GM19043 (cell line): ENCODE measurements at regions not wholly inside any gene's neighbourhood (a gene's known extent, or its start where the extent isn't known, plus 50 kb on each side); places are given as distances from the start of the nearest gene placed in this dataset.

Experiments used
- ATAC-seq: cut with Tn5 transposase; IDR thresholded peaks from one replicate; pipeline ENCODE4 v1.9.1; 2021; ENCODE audit warnings: low read depth; ENCODE audit not compliant: unreplicated experiment

DNA sequence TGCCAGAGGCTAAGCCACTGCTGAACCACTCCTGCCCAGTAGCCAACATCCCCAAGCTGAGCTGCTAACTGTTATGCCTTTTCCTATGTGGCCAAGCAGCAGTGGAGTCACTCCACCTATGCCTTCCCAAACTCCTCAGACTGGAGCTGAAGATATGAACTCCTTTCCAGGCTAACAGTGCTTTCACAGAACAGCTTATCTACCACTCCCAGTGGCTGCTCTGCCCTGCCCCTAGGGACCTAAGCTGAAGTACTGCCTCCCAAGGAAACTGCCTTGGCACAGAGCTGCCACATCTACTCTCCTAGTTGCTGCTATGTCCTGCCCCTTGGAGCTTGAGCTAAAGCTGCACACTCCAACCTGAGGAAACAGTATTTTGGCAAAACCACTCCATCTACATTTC, 275.9 kb downstream of the RBM43 start:
- no peak for ATAC-seq

DNA sequence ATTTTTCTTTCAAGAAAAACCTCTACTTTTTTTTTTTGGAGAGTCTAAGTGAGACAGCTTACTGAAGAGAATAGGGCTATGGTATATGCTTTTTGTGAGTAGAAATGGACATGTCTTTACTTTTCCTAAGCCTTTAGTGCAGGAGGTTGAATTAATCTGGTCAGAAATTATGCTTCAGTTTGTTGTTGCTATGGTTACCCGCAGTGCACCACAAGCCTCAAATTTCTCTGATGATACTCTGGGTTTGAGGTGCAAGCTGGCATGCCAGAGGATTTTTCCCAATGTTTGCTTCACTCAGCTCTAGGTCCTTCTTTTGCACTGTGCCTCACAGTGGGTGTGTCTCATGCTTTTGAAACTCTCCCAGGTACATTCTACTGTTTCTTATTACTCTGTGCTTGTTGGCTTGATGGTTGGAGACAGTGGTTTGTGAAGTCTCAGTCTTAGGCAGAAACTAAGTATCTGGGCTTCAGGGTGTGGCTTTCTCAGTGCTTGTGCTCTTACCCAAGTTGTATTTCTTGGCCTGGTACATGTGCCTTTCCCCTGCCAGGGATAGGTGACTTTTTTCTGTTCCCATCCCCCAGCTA, 278.3 kb downstream of the RBM43 start:
- ATAC-seq = no peak

DNA sequence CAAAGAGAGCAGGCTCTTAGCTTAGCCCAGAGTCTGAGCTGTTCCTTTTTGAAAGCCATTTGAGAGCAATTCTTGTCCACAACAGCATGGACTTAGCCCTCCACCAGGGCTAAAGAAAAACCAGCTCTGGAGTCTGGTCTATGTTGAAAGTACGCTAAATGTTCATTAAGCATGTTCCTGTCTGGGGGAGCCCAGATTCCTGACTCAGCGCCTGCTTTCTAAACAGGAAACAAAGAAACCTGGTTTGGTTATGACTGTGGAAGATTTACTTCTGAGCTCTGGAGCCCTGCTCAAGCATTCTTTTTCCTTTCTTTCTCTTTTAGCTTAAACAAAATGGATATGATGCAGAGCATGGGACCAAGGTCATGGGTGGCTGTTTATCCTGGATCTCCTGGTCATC, 279.8 kb downstream of the RBM43 start:
- no peak for ATAC-seq

DNA sequence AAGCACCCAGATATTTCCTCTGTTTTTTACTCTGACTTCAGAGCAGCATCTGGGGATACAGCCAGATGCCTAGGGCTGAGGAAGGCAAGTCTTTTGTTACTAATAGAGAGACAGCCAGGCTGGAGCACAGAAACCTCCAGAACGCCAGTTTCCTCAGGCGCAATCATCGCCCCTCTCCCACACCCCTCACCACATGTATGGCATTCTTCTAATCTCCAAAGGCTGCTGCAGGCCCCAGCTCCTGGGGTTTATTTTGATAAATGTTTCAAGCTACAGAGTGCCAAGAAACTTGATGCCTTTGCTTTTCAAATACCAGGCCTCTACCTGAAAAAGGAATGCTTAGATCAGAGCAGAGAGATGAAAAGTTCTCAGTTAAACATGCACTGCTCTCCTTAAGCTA, 283.6 kb downstream of the RBM43 start:
- no peak for ATAC-seq

DNA sequence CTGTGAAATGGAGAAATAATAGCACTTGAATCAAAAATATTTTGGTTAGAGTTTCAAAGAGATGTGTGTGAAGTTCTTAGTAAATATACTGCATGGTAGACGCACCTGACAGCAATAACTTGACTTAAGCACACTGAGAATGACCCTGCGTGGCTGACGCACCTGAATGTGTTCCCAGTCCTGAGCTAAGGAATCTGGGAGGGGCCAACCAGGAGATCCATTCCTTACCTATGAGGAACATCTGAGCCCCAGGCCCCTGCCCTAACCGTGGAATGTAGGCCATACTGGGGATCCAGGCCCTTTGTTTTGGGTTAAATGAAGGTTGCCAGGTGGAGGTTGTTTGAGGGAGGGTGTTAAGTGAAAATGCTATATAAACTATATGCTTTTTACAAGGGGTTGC, 284.4 kb downstream of the RBM43 start:
- ATAC-seq = no peak

DNA sequence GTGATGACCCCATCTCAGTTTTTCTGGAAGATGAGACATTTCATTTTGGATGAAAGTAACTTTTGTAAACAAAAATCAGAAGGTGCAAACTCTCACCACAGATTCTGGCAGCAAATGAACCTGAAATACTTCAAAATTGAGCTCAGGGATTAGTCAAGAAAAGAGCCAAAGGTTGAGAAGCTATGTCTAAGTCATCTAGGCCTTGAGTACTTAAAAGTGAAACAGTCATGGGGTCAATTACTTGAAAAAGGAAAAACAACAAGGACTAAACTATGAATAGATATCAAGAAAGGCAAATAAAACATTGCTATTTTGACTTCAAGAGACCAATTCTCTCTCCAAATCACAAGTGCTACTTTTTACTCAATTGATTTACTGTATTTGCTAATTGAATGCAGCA, 285.1 kb downstream of the RBM43 start:
- ATAC-seq = no peak

DNA sequence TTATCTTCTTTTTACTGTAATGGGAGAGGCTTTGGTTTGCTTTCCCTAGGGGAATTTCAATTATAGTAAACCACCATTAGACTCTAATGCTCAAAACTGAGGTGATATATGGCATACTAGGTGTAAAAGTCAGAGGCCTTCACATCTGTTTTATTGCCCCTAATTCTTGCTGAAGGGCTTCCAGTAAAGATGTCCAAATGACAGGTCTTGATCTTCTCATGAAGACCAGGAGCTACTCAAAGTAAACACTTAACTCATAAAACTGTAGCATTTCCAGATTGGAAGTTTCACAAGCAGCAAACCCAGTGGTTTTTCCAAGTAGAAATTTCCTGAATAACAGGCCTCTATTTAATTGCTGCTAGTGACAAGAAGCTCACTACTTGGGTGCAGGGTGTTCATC, 286.8 kb downstream of the RBM43 start:
- no peak for ATAC-seq

DNA sequence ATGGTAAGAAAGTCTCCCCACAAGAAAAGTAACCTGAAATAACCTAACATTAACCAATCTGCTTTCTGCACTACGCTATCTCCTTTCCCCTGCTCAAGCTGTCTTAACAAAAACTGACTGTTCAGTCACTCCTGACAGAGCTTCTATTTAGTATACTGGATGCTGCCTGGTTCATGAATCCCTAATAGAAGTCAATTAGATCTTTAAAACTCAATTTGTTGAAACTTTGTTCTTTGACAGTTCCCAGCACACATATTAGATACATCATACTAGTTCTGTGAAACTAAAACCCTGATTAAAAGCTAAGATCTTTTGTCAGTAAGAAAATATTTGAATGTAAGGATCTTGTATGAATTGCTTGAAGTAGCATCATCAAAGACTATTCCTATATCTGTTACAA, 287.4 kb downstream of the RBM43 start:
- ATAC-seq = no peak

DNA sequence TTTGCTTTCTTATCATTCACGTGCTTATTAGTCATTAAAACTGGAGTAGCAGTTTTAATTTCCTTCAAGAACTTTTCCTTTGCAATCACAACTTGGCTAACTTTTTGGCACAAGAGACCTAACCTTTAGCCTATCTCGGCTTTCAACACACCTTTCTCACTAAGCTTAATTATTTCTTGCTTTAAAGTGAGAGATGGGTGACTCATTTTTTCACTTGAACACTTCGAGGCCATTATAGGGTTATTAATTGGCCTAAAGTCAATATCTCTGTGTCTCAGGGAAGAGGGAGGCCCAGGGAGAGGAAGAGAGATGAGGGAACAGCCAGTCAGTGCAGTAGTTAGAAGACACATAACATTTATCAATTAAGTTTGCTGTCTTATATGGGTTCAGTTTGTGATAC, 289.8 kb downstream of the RBM43 start:
- no peak for ATAC-seq

DNA sequence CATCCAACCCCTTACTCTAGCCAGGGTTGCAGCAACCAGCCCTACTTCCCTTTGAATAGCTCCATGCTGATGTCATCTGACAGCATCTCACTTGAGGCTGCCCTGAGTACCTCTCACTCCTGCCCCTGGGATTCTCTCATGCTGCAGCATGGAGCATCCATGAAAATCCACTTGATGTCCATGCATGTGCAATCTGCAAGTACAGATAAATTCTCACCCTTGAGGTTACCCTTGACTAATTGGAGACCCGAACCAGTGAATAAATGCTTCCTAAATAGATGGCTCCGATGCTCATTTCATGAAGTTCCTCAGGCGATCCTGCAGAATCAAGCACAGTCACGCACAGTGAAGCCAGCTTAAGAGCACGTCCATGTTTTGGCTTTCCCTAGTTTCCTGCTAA, 298.3 kb downstream of the RBM43 start:
- no peak for ATAC-seq

DNA sequence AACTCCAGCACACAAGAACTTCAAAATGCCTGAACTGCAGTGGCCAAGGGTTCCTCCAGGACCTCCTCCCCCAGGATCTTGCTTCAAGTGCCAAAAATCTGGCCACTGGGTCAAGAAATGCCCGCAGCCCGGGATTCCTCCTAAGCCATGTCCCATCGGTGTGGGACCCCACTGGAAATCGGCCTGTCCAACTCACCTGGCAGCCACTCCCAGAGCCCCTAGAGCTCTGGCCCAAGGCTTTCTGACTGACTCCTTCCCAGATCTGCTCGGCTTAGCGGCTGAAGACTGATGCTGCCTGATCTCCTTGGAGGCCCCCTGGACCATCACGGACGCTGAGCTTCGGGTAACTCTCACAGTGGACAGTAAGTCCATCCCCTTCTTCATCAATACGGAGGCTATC, 306.4 kb downstream of the RBM43 start:
- ATAC-seq = no peak

DNA sequence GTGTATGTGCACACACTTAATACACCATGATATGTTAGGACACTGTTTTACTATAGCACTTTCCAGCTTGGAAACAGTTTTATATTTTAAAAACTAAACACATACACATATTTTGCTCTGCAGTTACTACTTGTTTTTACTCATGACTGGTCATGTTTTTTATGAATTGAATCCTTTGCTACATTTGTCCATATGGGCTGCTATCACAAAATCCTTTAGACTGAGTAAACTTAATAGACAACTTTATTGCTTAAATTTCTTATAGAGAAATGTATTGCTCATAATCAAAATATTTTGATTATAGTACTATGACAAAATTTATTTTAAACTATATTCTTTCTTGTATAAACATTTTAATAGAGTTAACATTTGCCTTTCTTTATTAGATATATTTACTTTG, 314.8 kb downstream of the RBM43 start:
- ATAC-seq = no peak

DNA sequence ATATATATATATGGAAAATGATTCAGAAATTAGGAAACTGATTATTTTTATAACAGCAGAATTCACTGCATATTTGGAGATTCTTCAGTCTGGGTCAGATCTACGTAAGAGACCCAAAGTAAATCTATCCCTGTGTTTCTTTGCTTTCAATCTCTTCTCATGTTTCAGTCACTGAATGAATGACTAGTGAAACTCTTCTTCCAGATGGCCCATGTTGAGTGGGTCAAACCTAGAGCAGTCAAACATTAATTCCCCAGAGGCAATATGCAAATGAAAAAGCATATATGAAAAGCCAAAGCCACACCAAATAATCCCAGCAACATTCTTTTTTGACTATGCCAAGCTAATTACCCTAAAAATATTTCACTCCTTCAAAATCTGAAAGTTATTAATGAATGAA, 317.3 kb downstream of the RBM43 start:
- ATAC-seq = peak; percentile 61

DNA sequence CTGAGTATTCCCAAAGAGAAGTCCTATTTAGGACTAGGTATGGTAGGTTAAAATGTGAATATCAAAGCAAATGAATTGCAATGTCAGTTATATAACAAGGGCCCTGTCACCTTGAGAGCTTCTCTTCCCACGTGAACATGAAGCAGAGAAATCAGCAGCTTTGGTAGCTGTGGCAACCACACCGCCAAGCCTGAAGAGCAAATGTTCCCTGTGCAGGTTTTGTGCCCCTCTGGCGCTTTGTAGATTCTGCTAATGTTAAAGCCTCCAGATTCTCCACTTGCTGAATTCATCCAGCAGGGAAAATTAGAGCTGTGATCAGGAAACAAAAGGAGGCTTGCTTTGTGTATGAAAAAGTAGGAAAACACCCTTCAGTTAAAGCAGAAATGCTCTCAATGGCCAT, 322.6 kb downstream of the RBM43 start:
- ATAC-seq = no peak

DNA sequence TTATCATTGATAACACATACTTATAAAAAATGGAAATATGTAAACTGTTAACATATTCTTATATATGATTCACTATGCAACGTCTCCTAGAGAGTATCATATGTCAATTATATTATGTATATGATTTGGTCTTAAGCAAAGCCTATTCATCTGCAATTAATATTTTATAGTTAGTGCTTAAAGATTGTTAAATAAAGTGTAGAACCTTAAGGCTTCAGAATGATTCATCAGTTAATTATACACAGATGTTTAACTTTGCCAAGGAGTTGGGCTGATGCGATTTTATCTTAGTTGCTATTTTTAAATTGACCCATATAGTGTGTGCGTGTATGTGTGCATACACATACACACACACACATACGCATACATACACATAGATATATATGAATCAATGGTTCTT, 323.1 kb downstream of the RBM43 start:
- no peak for ATAC-seq

DNA sequence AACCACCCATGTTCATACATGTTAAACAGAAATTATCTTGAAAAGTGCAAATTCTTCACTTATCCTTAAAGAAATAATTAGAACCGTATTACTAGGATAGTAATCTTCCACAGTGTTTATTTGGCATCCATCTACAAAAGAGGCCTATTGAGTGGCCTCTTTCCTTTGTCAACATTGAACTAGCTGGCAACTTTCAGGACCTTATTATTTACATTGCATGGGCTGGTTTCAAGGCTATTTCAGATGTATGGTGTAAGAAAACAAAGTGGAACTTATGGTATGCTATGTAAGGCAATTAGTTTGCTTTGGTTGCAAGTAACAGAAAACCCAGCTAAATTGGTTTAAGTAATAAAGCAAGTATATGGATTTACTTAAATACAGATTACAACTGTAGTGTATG, 324.6 kb downstream of the RBM43 start:
- no peak for ATAC-seq

DNA sequence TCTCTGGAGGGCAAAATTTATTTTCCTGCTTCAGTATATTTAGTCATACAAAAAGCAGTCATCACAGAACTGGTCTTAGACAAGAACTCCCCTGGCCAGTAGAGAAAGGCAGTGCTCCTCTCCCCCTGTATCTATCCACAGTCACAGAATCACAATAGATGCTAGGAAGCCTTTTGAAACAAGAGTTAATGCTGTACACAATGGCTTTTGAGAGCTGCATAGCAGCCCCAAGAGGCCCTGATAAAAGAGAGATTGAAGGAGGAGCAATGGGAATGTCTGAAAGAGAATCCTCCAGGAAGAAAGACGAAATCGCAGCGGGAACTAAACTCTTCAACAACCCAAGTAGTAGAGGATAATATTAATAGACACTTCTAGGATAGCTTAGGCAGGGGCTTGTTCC, 330.2 kb downstream of the RBM43 start:
- no peak for ATAC-seq

DNA sequence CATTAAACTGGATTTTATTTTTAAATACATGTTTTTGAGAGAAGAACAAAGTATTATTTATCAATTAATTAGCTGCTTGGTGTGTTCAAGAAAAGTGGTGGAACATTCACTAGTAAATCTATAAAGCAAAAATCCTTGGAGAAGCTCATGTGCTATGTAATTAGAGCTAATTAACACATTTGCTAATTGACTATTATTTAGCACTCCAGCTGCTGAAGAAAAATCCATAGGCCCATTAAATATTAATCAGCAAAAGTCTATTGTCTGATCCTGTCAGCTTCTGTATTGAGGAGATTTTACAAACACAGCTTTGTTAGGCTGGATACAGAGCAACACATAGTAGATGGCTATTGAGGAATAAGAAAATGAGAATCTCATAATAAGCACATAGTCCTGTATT, 336.1 kb downstream of the RBM43 start:
- no peak for ATAC-seq

DNA sequence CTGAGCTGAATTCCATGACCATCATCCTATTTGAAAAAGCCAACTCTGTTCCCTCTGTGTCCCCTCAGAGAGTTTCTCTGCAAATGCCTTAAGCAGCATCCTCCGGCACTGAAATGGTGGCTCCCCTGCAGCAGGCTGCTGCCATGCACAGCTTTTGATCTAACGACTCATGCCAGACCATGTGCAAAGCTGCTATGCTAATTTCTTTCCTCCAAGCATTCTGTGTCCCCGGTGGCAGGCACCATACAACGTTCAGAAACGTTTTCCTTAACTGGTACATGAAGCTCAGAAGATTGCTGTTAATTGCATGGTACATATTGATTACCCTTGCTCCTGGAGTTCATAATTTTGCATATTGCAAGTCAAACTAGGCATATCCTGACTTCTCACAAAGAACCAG, 336.8 kb downstream of the RBM43 start:
- no peak for ATAC-seq

DNA sequence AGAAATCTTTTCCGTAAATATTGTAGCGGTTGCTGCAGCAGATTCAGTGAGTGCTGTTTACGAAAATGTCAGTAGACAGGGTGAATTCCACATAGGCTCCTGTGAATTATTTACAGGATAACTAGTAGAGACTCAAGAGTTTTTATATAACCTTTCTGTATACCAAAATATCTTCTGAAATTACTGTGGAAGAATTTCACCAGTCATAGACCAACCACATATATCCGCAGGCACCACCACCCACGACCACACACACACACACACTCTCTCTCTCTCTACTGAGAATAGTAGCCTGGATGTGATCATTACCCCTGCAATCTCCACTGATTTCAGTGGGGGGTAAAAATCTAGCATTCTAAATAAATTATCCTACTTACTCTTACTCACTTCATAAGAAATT, 341.8 kb downstream of the RBM43 start:
- ATAC-seq = no peak

DNA sequence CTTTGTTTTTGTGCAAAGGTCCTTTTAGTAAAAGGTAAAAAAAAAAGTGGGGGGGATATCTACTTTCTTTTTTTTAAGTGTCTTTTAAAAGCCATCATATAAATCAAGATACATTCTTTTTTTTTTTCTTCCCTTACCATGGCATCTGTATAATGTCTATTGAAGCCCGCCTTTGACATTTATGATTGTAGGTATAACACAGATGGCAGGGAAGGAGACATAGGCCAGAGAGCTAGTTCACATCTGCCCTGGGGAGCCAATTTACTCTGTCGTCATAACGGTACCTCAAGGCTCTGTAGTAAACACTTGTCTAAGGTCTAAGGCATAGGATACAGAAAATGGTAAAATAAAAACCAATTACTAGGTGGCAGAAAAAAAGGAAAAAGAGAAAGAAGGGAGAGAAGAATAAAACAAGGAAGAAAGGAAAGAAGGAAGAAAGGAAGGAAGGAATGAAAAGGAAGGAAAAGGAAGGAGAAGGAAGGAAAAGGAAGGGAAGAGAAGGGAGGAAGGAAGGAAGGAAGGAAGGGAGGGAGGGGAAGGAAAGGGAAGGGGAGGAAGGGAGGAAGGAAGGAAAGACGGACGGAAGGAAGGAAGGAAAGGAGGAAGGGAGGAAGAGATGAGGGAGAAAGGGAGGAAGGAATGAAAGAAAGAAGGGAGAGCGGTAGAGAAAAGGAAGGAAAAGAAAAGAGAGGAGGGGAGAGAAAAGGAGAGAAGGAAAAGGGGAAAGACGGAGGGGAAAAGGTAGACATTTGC, 343.5 kb downstream of the RBM43 start:
- no peak for ATAC-seq

DNA sequence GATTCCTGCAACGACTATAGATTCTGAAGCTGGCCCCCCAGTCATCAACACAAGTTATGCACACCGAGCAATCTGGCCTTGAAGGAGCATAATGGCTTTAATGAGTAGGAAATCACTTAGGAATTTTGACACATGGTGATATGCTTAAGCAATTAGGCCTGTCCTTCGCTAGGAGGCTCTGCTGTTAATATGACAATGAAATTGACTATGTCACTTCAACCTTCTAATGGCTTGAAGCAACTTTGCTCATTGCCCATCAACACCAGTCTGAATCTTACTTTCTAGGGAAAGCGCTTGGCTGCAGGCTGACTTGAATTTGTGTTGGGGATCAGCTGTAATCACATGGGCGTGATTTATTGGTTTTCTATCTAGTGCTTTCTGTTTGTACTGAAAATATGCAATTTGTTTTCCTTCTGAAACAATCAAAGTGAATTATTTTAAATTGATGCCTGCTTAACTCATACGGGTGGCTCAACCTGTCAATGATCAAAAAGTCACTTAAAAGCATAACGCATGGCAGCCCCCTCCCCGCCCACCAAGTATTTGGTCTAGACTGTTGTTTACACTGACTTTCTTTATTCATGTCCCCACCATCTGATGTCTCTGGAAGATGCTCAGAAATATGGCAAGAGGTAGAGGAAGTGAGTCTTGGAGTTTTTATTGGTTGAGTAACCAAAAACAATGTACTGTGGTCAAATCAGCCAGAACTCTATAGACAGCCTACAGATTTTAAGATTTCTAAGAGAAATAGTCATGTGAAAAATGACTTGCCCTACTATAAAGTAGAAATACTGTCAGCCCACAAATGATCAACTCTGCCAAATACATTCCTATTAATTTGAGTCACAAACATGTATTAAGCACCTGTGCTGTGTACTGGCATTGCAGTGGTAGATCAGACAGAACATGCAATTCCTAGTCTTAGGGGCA, 344.9 kb downstream of the RBM43 start:
- ATAC-seq = peak; percentile 58
